ENCODE measurements at regions not wholly inside any gene's neighbourhood (a gene's known extent, or its start where the extent isn't known, plus 50 kb on each side); places are given as distances from the start of the nearest gene placed in this dataset.

DNA sequence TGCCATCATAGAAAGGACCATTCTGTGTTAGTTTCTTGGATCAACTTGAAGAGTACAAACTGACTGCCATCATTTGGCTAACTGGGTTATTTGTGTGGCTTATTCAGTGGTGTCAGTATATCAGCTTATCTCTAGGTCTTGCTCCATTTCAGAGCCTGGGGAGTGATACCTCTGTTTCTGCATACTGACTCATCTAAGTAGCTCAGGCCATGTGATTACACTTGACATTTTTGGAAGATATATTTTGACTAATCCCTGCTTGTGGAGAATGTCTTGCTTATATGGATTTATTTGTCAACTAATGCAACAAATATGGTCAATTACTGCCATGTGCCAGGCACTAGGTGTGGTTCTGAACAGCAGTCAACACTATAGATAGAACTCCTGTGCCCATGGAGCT lies 311.7 kb downstream of the YTHDC2 start:
- TF ChIP-seq, protein P1, sequence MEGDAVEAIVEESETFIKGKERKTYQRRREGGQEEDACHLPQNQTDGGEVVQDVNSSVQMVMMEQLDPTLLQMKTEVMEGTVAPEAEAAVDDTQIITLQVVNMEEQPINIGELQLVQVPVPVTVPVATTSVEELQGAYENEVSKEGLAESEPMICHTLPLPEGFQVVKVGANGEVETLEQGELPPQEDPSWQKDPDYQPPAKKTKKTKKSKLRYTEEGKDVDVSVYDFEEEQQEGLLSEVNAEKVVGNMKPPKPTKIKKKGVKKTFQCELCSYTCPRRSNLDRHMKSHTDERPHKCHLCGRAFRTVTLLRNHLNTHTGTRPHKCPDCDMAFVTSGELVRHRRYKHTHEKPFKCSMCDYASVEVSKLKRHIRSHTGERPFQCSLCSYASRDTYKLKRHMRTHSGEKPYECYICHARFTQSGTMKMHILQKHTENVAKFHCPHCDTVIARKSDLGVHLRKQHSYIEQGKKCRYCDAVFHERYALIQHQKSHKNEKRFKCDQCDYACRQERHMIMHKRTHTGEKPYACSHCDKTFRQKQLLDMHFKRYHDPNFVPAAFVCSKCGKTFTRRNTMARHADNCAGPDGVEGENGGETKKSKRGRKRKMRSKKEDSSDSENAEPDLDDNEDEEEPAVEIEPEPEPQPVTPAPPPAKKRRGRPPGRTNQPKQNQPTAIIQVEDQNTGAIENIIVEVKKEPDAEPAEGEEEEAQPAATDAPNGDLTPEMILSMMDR (IDR thresholded peaks at IDR 0.05; ENCODE audit: insufficient read depth, low read length): no peak
- TF ChIP-seq SPI1 (IDR thresholded peaks at IDR 0.05; ENCODE audit: borderline replicate concordance, low read depth) (no peak), POLR2AphosphoS5 (IDR thresholded peaks at IDR 0.05; ENCODE audit: low read depth) (no peak), REST (IDR thresholded peaks at IDR 0.05; ENCODE audit: insufficient replicate concordance, low read depth) (no peak)

Measured in HL-60 (cell line).